MM.1S (cell line): ENCODE measurements at regions not wholly inside any gene's neighbourhood (a gene's known extent, or its start where the extent isn't known, plus 50 kb on each side); places are given as distances from the start of the nearest gene placed in this dataset.

Experiments
- EZH2 ChIP-seq: fragments of 300-600 bp; sonication (generic); optimal IDR thresholded peaks from 2 replicates; pipeline ENCODE3; 2017; ENCODE audit warnings: low read depth, mild to moderate bottlenecking, antibody characterized with exemption, low read length, mixed read lengths
- EZH2phosphoT487 ChIP-seq: fragments of 300-600 bp; sonication (generic); IDR thresholded peaks from 2 replicates; pipeline ENCODE4 v1.6.1; 2018; ENCODE audit warnings: antibody characterized with exemption, low read length
- TF ChIP-seq, protein P1 (sequence below): fragments of 300-600 bp; sonication (generic); IDR thresholded peaks from 2 replicates; pipeline ENCODE4 v1.5.1; 2016; ENCODE audit warnings: antibody characterized with exemption, low read length, mixed read lengths

DNA sequence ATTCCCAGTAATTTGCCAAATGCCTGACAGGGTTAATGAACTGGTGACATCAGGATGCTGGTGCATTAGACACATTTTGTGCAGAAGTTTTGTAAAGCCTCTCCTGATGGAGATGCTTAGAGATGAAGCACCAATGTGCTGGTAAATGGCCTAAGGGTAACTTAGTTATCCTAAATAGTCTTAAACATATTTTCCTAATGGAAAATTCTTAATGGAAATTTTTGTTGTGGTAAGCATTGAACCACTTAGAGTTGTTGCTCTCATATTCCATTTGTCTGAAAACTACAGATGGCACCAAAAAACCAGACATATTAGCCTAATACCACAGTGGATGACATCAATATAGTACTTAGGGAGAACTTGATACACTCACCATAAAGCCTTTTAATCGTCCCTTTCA, 154.5 kb upstream of the ANK2 start:
- TF ChIP-seq, protein P1, sequence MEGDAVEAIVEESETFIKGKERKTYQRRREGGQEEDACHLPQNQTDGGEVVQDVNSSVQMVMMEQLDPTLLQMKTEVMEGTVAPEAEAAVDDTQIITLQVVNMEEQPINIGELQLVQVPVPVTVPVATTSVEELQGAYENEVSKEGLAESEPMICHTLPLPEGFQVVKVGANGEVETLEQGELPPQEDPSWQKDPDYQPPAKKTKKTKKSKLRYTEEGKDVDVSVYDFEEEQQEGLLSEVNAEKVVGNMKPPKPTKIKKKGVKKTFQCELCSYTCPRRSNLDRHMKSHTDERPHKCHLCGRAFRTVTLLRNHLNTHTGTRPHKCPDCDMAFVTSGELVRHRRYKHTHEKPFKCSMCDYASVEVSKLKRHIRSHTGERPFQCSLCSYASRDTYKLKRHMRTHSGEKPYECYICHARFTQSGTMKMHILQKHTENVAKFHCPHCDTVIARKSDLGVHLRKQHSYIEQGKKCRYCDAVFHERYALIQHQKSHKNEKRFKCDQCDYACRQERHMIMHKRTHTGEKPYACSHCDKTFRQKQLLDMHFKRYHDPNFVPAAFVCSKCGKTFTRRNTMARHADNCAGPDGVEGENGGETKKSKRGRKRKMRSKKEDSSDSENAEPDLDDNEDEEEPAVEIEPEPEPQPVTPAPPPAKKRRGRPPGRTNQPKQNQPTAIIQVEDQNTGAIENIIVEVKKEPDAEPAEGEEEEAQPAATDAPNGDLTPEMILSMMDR, result no peak
- TF ChIP-seq EZH2phosphoT487 (no peak), EZH2 (no peak)
